NCI-H1417 (cell line): ENCODE measurements at regions not wholly inside any gene's neighbourhood (a gene's known extent, or its start where the extent isn't known, plus 50 kb on each side); places are given as distances from the start of the nearest gene placed in this dataset.
"Not testable (repeated sequence)": the region's sequence is repeated elsewhere in the genome, so short reads cannot be mapped to it uniquely, and the experiment has no call there.

ENCODE experiments used
- DNase-seq, 3 experiments: peaks; one replicate each; lab custom pipeline; 2025; lab: John Stamatoyannopoulos, UW

- peak in 2 of 3 experiments; percentile 43 to 83 for DNase-seq
These were observed 270.0 kb upstream of the CDH19 start for GRCh38 chr18:66873899-66874298.

- DNase-seq = peak in 1 of 3 experiments; percentile 79
These were observed 268.4 kb upstream of the CDH19 start for GRCh38 chr18:66872277-66872676.

DNA sequence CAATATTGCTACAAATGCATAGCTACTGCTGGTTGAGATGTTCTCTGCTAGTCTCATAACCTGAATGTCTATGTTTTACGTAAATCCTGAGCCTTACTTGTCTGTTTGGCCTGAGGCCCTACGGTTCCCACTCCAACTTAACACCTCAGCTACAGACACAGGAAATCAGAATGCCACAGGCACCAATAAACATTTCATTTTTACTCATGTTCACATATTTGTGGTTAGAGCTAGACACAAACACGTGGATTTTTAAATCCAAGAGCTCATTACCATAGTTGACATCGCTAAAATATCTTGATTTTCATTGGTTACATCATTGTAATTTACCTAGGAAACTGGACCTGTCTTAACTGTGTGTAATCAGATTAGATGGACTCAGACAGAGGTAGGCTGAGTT lies 263.8 kb upstream of the CDH19 start:
- no peak for DNase-seq

GRCh38 chr18:66866427-66866940 lies 262.6 kb upstream of the CDH19 start:
- DNase-seq = not testable (repeated sequence)

DNA sequence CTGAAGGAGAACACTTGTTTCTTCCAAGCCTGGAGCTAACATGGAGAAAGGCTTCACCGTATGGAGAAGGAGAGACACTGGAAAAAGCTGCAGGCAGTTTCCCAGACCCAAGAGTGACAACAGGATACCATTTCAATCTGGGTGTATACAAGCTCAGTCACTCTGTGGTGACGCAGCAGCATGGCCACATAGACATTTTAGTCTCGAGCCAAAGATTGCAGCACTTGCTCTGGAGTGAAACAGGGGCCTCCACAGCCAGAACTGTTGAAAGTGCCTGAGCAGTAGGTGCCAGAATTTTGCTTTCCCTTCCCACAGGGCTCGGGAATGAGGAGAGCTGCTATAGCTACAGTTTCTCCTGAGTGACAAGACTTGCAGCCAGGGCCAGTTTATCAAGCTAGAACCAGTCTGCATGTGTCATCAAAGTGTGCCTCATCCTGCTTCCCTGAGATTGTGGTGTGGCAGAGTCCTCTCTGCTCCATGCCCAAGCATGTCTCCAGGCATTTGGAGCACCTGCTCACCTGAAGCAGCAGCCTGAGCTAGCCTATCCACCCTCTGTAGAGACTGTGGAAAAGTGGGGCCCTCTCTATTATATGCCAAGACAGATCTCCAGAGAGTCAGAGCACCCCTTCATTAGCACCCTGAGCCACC lies 234.6 kb upstream of the CDH19 start:
- DNase-seq = no peak

- no peak for DNase-seq
These were observed 229.8 kb upstream of the CDH19 start for GRCh38 chr18:66833646-66834045.

GRCh38 chr18:66826211-66826610 lies 222.3 kb upstream of the CDH19 start:
- DNase-seq = peak in 2 of 3 experiments; percentile 40 to 86

DNA sequence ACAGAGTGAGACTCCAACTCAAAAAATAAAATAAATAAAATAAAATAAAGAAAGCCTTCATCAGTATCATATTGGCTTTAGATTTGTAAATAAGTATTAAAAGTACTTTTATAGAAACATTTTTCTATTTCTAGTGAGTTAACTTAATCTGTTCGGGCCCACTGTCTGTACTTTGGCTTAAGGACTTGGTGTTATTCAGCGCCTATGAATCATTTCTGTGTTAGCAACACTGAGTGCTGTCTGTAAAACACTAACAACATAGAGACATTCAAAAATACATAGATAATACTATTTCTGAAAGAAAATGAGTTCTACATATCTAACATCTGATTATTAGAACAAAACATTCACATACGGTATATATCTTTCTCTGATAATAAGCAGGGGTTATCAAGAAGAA lies 221.5 kb upstream of the CDH19 start:
- DNase-seq = no peak

DNA sequence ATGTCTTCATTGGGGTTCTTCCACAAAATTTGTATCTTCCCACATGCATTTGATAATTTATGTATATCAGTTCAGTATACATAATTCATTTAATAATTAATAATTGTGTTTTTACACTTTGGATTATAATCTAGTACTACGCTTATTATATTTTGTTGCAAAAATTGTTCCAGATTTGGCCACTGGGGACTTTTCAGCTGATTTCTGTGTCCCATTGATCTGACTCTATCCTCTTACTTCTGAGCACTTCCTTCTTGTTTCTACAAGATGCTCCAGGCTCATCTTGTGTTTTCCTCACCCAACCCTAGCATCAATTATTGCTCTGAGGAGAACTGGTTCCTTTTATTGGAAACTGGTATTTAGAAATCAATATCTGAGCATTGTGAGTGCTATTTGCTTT lies 215.3 kb upstream of the CDH19 start:
- no peak for DNase-seq

DNA sequence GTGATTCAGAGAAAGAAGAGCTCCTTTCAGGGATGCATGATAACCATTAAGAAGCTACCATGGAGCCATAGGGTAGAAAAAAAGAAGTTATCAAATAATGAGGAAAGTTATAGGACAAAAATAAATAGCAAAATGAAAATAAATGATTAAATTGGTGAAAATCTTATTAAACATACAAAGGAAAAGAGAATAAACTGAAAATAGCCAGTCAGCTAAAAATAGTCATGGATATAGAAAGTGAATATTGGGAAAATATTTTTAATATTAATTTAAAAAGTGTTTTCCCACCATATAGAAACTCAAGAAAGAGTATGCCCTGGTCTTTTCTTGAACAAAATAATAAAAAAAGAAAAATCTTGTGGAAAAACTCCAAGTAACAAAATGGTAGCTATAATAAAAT lies 209.2 kb upstream of the CDH19 start:
- no peak for DNase-seq

DNA sequence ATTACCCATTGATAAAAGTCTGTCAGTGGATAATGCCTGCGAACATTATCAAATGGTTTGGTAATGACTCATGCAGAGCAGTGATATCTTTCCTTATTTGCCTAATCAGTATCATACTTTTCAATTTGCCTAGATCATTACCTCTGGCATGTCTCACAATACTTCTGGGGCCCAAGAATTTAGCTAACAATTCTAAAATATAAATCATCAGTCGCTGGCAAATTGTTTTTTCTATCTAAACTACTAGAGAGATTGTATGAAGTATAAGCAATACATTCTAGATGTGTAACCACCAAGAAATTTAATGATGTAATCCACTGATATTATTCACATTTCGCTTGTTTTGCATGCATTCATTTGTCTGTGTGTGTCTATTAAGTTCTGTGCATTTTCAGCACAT lies 191.2 kb upstream of the CDH19 start:
- DNase-seq = no peak

- DNase-seq = no peak
These were observed 188.6 kb upstream of the CDH19 start for GRCh38 chr18:66792466-66792865.

GRCh38 chr18:66780609-66781008 lies 176.7 kb upstream of the CDH19 start:
- peak in 1 of 3 experiments; percentile 32 for DNase-seq

DNA sequence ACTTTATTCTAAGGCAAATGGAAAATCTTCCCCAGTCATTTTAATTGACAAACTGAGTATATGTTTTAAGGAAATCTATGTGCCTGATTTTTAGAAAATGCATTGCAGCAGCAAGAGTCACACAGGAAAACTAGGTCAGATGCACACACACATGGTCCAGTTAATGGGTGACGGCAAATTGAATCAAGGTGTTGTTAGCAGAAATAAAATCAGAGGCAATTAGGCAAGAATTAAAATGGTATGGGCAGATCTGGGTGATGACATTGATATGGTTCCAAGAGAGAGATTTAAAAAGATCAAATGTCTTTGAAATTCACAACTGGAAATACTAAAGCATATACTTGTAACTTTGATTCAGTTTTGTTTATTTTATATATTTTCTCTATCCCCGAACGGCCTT lies 174.2 kb upstream of the CDH19 start:
- no peak for DNase-seq

DNA sequence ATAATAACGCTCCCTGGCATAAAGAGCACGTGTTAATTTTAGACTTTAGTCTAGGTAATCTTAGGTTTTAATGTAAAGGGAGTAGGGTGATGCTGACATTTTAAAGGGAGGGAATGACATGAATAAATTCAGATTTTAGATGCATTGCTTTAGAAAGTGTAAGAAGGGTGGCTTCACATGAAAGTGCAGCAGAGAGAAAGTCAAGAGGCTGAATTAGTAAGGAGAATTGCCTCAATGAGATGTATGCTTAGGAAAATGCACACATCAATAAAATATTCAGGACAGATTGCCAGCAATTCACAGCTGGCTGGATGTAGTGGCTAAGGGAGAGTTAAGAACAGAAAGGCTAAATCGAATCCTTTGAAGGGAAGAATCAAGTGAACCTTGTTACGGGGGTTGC lies 165.5 kb upstream of the CDH19 start:
- DNase-seq = no peak

GRCh38 chr18:66764230-66764629 lies 160.3 kb upstream of the CDH19 start:
- DNase-seq = no peak

GRCh38 chr18:66761166-66761565 lies 157.3 kb upstream of the CDH19 start:
- no peak for DNase-seq

DNA sequence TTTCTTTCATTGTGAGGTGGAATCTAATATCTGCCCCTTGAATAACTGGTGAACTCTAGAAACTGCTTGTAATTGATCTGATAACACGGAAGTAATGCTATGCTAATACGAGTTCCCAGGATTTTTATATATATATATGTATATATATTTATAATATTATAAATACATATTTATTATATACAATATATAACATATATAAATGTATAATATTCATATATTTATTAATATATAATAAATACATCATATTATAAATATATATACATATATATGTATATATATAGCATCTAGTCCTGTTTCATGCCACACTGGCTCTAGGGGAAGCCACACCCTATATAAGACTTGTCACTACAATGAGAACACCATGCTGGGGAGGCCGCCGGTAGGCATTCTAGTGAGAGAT lies 156.7 kb upstream of the CDH19 start:
- DNase-seq = no peak

GRCh38 chr18:66759050-66759828 lies 155.3 kb upstream of the CDH19 start:
- DNase-seq = no peak

DNA sequence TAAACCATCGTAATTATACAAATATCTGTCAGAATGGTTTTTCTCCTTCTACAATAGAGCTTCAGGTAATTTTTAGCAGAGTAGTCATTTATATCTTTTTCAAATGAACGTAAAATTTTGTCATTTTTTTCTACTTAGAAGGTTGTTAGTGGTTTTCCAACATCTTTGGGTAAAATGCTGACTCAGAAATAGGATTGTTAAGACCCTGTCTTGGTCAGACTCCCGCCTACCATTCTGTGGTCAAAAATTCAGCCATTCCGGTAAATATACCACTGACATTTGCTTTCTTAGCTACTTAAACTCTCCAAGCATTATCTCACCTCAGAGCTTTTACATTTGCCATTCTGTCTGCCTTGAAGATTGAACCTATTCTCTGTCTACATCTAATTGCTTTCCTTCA lies 154.1 kb upstream of the CDH19 start:
- no peak for DNase-seq

DNA sequence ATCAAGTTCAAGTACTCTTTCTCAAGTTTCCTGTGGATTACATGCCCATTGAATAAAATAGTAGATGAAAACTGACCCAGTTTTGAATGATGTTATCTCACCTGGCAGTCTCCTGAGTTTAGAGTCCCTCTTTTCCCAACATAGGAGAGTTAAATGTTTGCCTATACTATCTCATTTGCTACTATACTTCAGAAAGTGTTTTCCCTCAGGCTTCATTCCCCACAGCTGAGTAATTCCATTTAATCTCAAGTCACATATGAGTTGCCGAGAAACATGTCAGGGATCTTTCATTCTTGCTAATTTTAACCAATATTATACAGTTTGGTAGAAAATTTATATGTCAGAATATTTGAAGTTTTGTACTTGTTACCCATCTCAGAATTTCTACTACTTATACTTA lies 150.4 kb upstream of the CDH19 start:
- no peak for DNase-seq

DNA sequence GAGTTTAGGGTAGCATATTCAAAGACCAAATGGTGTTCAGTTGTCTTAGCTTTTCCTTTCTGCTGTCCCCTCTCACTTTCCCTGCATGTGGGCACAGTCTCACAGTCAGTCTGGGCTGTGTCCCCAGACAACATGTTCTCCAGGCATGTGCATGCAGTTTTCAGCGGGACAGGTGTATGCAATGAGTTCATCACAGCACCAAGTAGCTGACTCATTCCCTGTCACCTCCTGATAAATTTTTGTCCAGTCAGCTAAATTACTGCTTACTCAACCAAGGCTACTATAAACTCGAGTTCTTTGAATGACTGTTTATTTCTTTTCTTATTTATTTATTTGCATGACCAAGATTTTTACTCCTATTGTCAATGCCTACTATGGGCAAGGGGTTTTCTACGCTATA lies 148.8 kb upstream of the CDH19 start:
- no peak for DNase-seq

- DNase-seq = peak in 1 of 3 experiments; percentile 25
These were observed 145.7 kb upstream of the CDH19 start for GRCh38 chr18:66749481-66750035.
